ENCODE measurements at regions not wholly inside any gene's neighbourhood (a gene's known extent, or its start where the extent isn't known, plus 50 kb on each side); places are given as distances from the start of the nearest gene placed in this dataset.
A peak's percentile ranks its signal among the peaks of the same experiment; 100 is the strongest.
"Not testable (repeated sequence)": the region's sequence is repeated elsewhere in the genome, so short reads cannot be mapped to it uniquely, and the experiment has no call there.

GRCh38 chr2:16739778-16740581 lies 74.3 kb upstream of the CYRIA start:
- TF ChIP-seq, protein P1, sequence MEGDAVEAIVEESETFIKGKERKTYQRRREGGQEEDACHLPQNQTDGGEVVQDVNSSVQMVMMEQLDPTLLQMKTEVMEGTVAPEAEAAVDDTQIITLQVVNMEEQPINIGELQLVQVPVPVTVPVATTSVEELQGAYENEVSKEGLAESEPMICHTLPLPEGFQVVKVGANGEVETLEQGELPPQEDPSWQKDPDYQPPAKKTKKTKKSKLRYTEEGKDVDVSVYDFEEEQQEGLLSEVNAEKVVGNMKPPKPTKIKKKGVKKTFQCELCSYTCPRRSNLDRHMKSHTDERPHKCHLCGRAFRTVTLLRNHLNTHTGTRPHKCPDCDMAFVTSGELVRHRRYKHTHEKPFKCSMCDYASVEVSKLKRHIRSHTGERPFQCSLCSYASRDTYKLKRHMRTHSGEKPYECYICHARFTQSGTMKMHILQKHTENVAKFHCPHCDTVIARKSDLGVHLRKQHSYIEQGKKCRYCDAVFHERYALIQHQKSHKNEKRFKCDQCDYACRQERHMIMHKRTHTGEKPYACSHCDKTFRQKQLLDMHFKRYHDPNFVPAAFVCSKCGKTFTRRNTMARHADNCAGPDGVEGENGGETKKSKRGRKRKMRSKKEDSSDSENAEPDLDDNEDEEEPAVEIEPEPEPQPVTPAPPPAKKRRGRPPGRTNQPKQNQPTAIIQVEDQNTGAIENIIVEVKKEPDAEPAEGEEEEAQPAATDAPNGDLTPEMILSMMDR (IDR thresholded peaks at IDR 0.05; ENCODE audit: extremely low read depth, missing control alignments), result no peak
- DNase-seq (ENCODE audit: low spot score), result no peak

DNA sequence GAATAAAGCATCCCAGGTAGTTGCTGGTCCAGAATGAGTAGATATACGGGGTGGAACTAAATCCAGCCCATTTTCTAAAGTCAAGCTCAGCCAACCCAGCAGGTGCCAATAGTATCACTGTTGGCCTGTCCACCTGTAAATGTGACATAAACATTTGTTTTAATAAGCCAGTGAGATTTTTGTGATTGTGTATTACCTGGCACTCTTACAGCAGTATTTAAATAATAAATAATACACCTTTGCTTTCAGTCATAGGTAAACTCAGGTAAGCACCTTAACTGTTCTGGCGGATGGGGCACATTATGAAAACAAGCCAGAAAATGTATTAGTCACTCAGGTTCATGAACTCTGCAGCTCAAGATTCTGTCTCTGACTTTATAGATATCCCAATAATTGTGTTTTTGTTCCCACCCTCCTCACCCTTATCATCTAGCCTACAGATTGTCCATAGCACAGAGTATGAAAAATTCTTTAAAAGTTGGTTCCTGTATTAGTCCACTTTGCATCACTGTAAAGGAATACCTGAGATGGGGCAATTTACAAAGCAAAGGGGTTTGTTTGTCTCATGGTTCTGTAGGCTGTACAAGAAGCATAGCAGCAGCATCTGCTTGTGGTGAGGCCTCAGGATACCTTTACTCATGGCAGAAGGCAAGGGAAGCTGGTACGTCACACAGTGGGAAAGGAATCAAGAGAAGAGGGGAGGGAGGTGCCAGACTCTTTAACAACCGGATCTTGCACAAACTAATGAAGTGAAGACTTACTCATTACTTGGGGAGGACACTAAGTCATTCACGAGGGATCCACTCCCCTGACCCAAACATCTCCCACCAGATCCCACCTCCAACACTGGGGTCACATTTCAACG lies 73.0 kb upstream of the CYRIA start:
- TF ChIP-seq, protein P1 (IDR thresholded peaks at IDR 0.05; ENCODE audit: extremely low read depth, missing control alignments), result no peak
- DNase-seq (ENCODE audit: low spot score), result no peak

GRCh38 chr2:16737812-16738211 lies 72.2 kb upstream of the CYRIA start:
- no peak for DNase-seq (ENCODE audit: low spot score)
- TF ChIP-seq, protein P1 (IDR thresholded peaks at IDR 0.05; ENCODE audit: extremely low read depth, missing control alignments), result no peak

DNA sequence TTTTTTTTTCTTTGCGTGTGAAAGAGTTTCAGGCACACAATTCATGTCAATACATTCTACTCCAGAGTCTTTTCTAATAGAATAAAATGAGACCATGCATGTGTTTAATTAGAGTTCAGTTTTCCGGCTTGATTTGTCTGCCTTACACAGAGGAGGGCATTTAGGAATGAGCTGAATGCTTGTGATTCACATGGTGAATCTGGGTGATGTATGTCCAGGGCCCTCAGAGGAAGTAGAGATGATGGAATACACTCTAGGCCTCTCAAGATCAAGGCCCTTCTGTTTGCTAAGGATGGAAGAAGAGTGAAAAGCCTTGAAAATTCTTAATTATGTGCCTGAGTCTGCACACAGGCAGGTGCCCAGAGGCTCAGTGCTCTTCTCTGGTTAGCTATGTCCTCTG lies 71.0 kb upstream of the CYRIA start:
- TF ChIP-seq, protein P1 (IDR thresholded peaks at IDR 0.05; ENCODE audit: extremely low read depth, missing control alignments), result no peak
- no peak for DNase-seq (ENCODE audit: low spot score)

DNA sequence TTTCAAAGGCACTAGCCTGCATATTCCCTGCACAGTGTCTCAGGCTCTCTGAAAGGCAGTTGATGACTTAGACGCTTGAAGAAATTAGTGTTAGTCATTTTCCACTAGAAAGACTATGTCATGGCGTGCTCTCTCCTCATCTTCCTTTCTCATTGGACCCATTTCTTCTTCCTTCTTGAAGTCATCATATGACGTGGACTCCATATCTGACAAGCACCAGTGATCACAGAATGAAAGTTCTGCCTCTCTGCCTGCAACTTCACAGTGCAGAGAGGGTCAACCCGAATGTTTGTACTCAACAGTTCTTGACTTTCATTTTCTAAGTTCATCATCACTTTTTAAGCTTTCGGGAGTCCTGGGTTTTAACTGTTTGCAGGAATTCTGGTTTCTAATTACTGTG lies 63.7 kb upstream of the CYRIA start:
- peak; percentile 49 for DNase-seq (ENCODE audit: low spot score)

GRCh38 chr2:16728351-16729136 lies 62.9 kb upstream of the CYRIA start:
- DNase-seq (ENCODE audit: low spot score), result peak; percentile 26
- TF ChIP-seq, protein P1 (IDR thresholded peaks at IDR 0.05; ENCODE audit: extremely low read depth, missing control alignments), result no peak

More for the DNA sequence above, 63.7 kb upstream of the CYRIA start:
- TF ChIP-seq, protein P1 (IDR thresholded peaks at IDR 0.05; ENCODE audit: extremely low read depth, missing control alignments), result no peak

- not testable (repeated sequence) for DNase-seq (ENCODE audit: low spot score)
These were observed 62.2 kb upstream of the CYRIA start for GRCh38 chr2:16727849-16728248.

Measured in GM20000 (cell line).